HEK293 (cell line): ENCODE measurements at regions not wholly inside any gene's neighbourhood (a gene's known extent, or its start where the extent isn't known, plus 50 kb on each side); places are given as distances from the start of the nearest gene placed in this dataset.

Source experiments
- ELK4 ChIP-seq: IDR thresholded peaks from 2 replicates; pipeline ENCODE4 v1.6.1; 2011; ENCODE audit warnings: mild to moderate bottlenecking, low read depth, low read length, borderline replicate concordance
- HOXD13 ChIP-seq: sonication (generic); formaldehyde crosslinking; IDR thresholded peaks from 2 replicates; pipeline ENCODE4 v1.8.0; 2022; ENCODE audit warnings: missing genetic modification reagents, borderline replicate concordance
- ZBTB7A ChIP-seq: fragments of 450-650 bp; formaldehyde crosslinking; IDR thresholded peaks from 2 replicates; pipeline ENCODE4 v1.5.1; 2016; ENCODE audit warnings: low read depth, missing biosample characterization, missing genetic modification characterization
- ZNF138 ChIP-seq: fragments of 450-650 bp; formaldehyde crosslinking; IDR thresholded peaks from 2 replicates; pipeline ENCODE4 v1.5.1; 2016; ENCODE audit warnings: missing biosample characterization, missing genetic modification characterization, borderline replicate concordance
- ZNF140 ChIP-seq: fragments of 450-650 bp; formaldehyde crosslinking; IDR thresholded peaks from 2 replicates; pipeline ENCODE4 v1.5.1; 2016; ENCODE audit warnings: missing biosample characterization, missing genetic modification characterization
- ZNF416 ChIP-seq: fragments of 450-650 bp; formaldehyde crosslinking; IDR thresholded peaks from 2 replicates; pipeline ENCODE4 v1.5.1; 2016; ENCODE audit warnings: missing biosample characterization, missing genetic modification characterization
- ZNF501 ChIP-seq: fragments of 450-650 bp; formaldehyde crosslinking; IDR thresholded peaks from 2 replicates; pipeline ENCODE4 v1.5.1; 2016; ENCODE audit warnings: missing biosample characterization, missing genetic modification characterization
- ZNF558 ChIP-seq: fragments of 450-650 bp; formaldehyde crosslinking; IDR thresholded peaks from 2 replicates; pipeline ENCODE4 v1.5.1; 2016; ENCODE audit warnings: missing biosample characterization, missing genetic modification characterization
- ZNF707 ChIP-seq: fragments of 450-650 bp; formaldehyde crosslinking; IDR thresholded peaks from 2 replicates; pipeline ENCODE4 v1.5.1; 2016; ENCODE audit warnings: missing biosample characterization, missing genetic modification characterization
- ZNF830 ChIP-seq: fragments of 450-650 bp; IDR thresholded peaks from 2 replicates; pipeline ENCODE4 v1.5.0; 2018; ENCODE audit warnings: missing biosample characterization, missing genetic modification characterization, low read depth, mild to moderate bottlenecking, moderate library complexity
- TF ChIP-seq, protein P1 (sequence below): fragments of 450-650 bp; formaldehyde crosslinking; IDR thresholded peaks from 2 replicates; pipeline ENCODE4 v1.5.1; 2016; ENCODE audit warnings: missing biosample characterization, missing genetic modification characterization

- no peak for TF ChIP-seq ZNF138 (tag by site-specific recombination)
- no peak for TF ChIP-seq HOXD13
- TF ChIP-seq ZNF707, result no peak
- TF ChIP-seq ELK4, result no peak
- no peak for TF ChIP-seq ZBTB7A (tag by site-specific recombination)
- TF ChIP-seq ZNF140 (tag by site-specific recombination), result no peak
- TF ChIP-seq, protein P1, sequence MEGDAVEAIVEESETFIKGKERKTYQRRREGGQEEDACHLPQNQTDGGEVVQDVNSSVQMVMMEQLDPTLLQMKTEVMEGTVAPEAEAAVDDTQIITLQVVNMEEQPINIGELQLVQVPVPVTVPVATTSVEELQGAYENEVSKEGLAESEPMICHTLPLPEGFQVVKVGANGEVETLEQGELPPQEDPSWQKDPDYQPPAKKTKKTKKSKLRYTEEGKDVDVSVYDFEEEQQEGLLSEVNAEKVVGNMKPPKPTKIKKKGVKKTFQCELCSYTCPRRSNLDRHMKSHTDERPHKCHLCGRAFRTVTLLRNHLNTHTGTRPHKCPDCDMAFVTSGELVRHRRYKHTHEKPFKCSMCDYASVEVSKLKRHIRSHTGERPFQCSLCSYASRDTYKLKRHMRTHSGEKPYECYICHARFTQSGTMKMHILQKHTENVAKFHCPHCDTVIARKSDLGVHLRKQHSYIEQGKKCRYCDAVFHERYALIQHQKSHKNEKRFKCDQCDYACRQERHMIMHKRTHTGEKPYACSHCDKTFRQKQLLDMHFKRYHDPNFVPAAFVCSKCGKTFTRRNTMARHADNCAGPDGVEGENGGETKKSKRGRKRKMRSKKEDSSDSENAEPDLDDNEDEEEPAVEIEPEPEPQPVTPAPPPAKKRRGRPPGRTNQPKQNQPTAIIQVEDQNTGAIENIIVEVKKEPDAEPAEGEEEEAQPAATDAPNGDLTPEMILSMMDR (tag by site-specific recombination), result no peak
- TF ChIP-seq ZNF416, result no peak
- no peak for TF ChIP-seq ZNF501 (tag by site-specific recombination)
- no peak for TF ChIP-seq ZNF558 (tag by site-specific recombination)
- no peak for TF ChIP-seq ZNF830 (tag by site-specific recombination)
Measured at GRCh38 chr7:41858201-41858600, 155.3 kb upstream of the INHBA start.
